HG02798 (cell line): ENCODE measurements at regions not wholly inside any gene's neighbourhood (a gene's known extent, or its start where the extent isn't known, plus 50 kb on each side); places are given as distances from the start of the nearest gene placed in this dataset.
"Not testable (repeated sequence)": the region's sequence is repeated elsewhere in the genome, so short reads cannot be mapped to it uniquely, and the experiment has no call there.

ENCODE experiments used
- ATAC-seq: cut with Tn5 transposase; IDR thresholded peaks from one replicate; pipeline ENCODE4 v1.9.1; 2021; ENCODE audit warnings: mild to moderate bottlenecking; ENCODE audit not compliant: unreplicated experiment, poor library complexity

- ATAC-seq: no peak
Measured at GRCh38 chr5:56632939-56633338, 182.4 kb upstream of the MAP3K1 start.

GRCh38 chr5:56632199-56632598, 183.2 kb upstream of the MAP3K1 start:
- ATAC-seq: no peak

GRCh38 chr5:56631719-56632118, 183.6 kb upstream of the MAP3K1 start:
- ATAC-seq: no peak

GRCh38 chr5:56628616-56629015, 186.7 kb upstream of the MAP3K1 start:
- not testable (repeated sequence) for ATAC-seq

GRCh38 chr5:56625541-56625940, 189.8 kb upstream of the MAP3K1 start:
- no peak for ATAC-seq

GRCh38 chr5:56624751-56625150, 190.6 kb upstream of the MAP3K1 start:
- no peak for ATAC-seq

- no peak for ATAC-seq
Measured at GRCh38 chr5:56622141-56622540, 193.2 kb upstream of the MAP3K1 start.

GRCh38 chr5:56620903-56621677, 194.3 kb upstream of the MAP3K1 start:
- no peak for ATAC-seq

GRCh38 chr5:56617998-56618397, 197.4 kb upstream of the MAP3K1 start:
- no peak for ATAC-seq

GRCh38 chr5:56616454-56617160, 198.7 kb upstream of the MAP3K1 start:
- ATAC-seq: no peak

- ATAC-seq: no peak
Measured at GRCh38 chr5:56615361-56616153, 199.8 kb upstream of the MAP3K1 start.

GRCh38 chr5:56612759-56613158, 202.6 kb upstream of the MAP3K1 start:
- no peak for ATAC-seq

- ATAC-seq: no peak
Measured at GRCh38 chr5:56612353-56612752, 203.0 kb upstream of the MAP3K1 start.

GRCh38 chr5:56610093-56610698, 205.2 kb upstream of the MAP3K1 start:
- no peak for ATAC-seq

GRCh38 chr5:56608217-56608925, 207.0 kb upstream of the MAP3K1 start:
- no peak for ATAC-seq

GRCh38 chr5:56607551-56607950, 207.8 kb upstream of the MAP3K1 start:
- ATAC-seq: no peak

GRCh38 chr5:56607074-56607473, 208.3 kb upstream of the MAP3K1 start:
- ATAC-seq: no peak

GRCh38 chr5:56606192-56606591, 209.2 kb upstream of the MAP3K1 start:
- ATAC-seq: no peak

GRCh38 chr5:56605231-56605630, 210.1 kb upstream of the MAP3K1 start:
- ATAC-seq: no peak

- ATAC-seq: no peak
Measured at GRCh38 chr5:56601641-56602071, 213.7 kb upstream of the MAP3K1 start.
